Epithelial cell of proximal tubule (primary cell): ENCODE measurements at regions not wholly inside any gene's neighbourhood (a gene's known extent, or its start where the extent isn't known, plus 50 kb on each side); places are given as distances from the start of the nearest gene placed in this dataset.

ENCODE experiments used
- DNase-seq: peaks from one replicate; pipeline ENCODE4 v3.0.0-alpha.2; 2011; ENCODE audit warnings: low read depth
- H3K4me3 ChIP-seq: 2 replicates; pipeline ENCODE4 v1.5.1; 2011; ENCODE audit warnings: low read depth, mild to moderate bottlenecking, low read length
- CTCF ChIP-seq: conservative IDR thresholded peaks from 2 replicates; pipeline ENCODE4 v1.5.1; 2012; ENCODE audit warnings: low read depth, mild to moderate bottlenecking, low read length

DNA sequence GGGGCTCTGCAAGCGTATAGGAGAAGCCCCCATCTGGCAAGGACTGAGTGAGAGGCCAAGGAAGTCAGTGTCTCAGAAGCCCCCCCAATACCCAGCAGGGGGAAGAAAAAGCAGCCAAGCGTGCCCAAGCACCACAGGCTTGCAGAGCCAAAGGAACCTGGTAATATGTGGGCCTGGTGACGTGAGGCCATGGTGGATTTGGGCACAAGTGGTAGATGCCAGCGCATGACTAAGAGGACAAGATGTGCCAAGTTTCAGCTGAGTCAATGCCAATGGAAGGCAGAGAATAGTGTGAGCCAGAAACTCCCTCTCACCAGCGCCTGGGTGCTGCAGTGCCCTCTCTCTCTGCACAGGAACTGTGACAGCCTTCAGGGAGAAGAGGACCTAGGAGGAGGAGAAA is 110.0 kb downstream of the QRSL1 start:
- no peak overlapping the region for H3K4me3 ChIP-seq
- peak; percentile 29 for TF ChIP-seq CTCF
- peak; percentile 85 for DNase-seq

DNA sequence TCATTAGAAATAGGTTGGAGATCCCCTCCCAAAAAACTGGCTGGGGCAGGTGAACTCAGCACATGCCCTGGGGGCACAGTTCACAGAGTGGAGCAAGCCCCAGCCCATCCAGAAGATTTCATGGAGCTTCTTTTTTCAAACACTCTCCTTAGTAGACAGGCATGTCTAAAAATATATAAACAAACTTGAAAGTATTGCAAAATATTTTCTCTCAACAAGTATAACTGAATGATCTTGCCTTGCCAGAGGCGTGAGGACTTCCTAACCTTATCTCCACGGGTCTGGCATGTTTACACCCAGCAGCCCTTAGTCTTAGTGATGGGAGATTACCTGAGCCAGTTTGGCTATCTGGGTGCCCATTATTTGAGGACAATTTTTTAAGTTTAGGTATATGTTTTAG is 107.1 kb downstream of the QRSL1 start:
- no peak for DNase-seq
- no peak for TF ChIP-seq CTCF
- H3K4me3 ChIP-seq: no peak overlapping the region

GRCh38 chr6:106735828-106736227 is 106.5 kb downstream of the QRSL1 start:
- H3K4me3 ChIP-seq: no peak overlapping the region
- DNase-seq: no peak
- no peak for TF ChIP-seq CTCF

DNA sequence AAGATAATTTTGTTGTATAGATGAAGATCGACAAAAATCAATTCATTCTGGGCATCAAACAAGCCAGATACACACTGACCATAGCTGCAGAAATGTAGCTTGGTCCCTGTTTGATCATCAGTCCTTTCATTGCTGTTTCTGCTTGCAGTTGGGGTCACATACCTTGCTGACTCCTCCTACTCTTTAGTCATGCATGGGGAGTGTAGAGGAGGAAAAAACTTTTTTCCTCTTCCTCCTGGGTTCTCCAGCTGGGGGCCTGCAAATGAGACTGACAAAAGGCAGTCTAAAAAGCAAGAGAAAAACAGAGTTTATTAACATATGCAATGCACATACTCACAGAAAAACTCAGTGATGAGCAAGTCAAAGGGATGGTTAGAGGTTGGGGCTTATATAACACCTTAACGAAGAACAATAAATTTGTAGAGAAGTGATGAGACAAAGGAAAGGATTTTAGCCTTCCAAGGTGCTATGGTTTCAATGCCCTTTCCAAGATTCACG is 105.8 kb downstream of the QRSL1 start:
- no peak for TF ChIP-seq CTCF
- no peak overlapping the region for H3K4me3 ChIP-seq
- DNase-seq: no peak

- no peak for TF ChIP-seq CTCF
- no peak for DNase-seq
- H3K4me3 ChIP-seq: no peak overlapping the region
Observed at GRCh38 chr6:106733386-106733785, 104.0 kb downstream of the QRSL1 start.

DNA sequence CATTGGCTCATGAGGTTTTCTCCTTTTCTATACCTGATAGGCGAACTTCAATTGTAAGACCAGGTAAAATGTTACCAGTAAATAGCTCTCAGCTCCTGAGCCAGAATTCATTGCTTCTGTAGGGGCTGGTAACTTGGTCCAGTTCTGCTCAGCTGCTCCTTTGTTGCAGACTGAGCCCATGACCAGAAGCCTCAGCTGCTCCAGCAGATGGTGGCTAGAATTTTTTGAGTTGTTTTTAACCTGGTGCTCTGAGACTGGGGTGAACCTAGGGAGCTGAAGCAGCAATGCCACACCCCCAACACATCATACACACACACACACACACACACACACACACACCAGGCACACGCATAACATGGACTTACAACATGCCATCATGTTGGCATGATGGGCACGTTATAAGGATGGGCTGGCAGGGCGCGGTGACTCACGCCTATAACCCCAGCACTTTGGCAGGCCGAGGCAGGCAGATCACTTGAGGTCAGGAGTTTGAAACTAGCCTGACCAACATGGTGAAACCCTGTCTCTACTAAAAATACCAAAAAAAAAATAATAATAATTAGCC is 103.1 kb downstream of the QRSL1 start:
- DNase-seq: no peak
- no peak overlapping the region for H3K4me3 ChIP-seq
- TF ChIP-seq CTCF: no peak

- TF ChIP-seq CTCF: no peak
- DNase-seq: no peak
- no peak overlapping the region for H3K4me3 ChIP-seq
Observed at GRCh38 chr6:106731843-106732160, 102.4 kb downstream of the QRSL1 start.
